ENCODE measurements at regions not wholly inside any gene's neighbourhood (a gene's known extent, or its start where the extent isn't known, plus 50 kb on each side); places are given as distances from the start of the nearest gene placed in this dataset.

DNA sequence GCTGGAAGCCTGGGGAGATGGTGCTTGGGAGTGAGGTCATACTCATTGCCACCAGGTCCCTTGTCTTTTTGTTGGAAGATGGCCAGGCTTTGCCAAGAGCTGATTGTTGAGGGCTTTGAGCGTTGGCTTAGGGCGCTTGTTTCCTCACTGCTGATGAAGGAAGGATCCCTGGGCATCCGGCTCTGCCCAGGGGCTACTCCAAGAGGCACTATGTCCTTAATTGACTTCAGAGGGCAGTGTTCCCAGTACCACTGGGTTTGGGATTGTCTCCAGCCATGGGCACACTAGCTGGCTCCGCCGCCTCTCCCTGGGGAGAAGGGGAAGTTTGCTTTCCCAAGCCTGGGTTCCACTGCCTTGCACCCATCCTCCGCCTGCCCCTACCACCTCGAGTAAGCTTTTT is 57.2 kb upstream of the RGMA start:
- H3K4me3 ChIP-seq (ENCODE audit: low read depth, low read length): no peak overlapping the region
- no peak for DNase-seq (ENCODE audit: low read depth)
- TF ChIP-seq, protein P1, sequence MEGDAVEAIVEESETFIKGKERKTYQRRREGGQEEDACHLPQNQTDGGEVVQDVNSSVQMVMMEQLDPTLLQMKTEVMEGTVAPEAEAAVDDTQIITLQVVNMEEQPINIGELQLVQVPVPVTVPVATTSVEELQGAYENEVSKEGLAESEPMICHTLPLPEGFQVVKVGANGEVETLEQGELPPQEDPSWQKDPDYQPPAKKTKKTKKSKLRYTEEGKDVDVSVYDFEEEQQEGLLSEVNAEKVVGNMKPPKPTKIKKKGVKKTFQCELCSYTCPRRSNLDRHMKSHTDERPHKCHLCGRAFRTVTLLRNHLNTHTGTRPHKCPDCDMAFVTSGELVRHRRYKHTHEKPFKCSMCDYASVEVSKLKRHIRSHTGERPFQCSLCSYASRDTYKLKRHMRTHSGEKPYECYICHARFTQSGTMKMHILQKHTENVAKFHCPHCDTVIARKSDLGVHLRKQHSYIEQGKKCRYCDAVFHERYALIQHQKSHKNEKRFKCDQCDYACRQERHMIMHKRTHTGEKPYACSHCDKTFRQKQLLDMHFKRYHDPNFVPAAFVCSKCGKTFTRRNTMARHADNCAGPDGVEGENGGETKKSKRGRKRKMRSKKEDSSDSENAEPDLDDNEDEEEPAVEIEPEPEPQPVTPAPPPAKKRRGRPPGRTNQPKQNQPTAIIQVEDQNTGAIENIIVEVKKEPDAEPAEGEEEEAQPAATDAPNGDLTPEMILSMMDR (conservative IDR thresholded peaks at IDR 0.05; ENCODE audit: low read depth, low read length): no peak

DNA sequence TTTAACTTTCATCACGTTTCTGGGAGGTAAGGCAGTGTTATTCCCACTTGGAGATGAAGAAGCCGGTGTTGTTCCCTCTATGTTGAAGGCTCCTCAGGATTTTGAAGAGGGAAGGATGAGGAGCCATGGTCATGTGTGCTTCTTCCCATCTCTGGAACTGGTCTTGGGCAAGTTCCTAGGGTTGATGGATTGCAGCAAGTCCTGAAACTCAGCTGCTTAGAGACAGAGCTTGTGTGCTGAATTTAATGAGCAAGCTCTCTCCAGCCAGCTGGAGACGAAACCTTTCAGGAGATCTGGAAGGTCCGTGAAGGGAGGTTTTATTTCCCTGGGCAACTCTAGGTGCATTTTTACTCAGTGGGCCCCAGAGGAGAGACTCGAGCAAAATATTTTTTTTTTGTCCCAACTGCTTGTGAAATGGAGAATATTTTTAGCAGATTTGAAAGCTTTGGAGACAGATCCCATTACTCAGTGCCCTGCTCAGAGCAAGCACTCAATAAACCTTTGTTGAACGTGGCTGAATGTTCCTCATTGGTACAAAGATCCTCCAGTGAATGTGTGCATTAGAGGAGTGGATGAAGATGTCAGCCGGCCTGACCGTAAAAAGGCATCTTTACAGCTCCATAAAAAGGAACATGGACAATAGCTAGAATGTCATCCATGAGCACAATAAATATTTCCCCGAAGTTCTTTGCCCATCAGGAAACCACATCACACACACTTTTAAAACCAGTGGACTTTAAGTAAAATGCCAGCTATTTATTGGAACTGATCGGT is 55.6 kb upstream of the RGMA start:
- TF ChIP-seq, protein P1 (conservative IDR thresholded peaks at IDR 0.05; ENCODE audit: low read depth, low read length): no peak
- H3K4me3 ChIP-seq (ENCODE audit: low read depth, low read length): no peak overlapping the region
- DNase-seq (ENCODE audit: low read depth): no peak

DNA sequence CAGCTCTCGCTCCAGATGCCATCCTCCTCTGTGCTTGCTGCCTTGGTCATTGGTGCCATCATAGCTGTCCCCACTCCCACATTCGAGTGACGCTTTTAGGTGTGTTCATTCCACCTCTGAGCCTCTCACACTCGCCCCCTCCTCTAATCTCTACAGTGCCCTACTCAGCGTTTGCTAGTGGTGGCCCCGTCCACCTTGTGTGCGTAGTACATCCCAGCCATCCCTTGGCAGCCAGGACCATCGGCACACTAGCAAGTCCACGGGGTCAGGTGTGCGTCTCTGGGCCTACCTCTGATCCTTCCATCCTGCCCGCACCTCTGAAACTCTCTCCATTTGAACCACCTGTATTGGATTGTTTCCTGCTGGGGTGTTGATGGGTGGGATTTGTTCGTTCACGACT is 54.2 kb upstream of the RGMA start:
- TF ChIP-seq, protein P1 (conservative IDR thresholded peaks at IDR 0.05; ENCODE audit: low read depth, low read length): no peak
- DNase-seq (ENCODE audit: low read depth): no peak
- no peak overlapping the region for H3K4me3 ChIP-seq (ENCODE audit: low read depth, low read length)

DNA sequence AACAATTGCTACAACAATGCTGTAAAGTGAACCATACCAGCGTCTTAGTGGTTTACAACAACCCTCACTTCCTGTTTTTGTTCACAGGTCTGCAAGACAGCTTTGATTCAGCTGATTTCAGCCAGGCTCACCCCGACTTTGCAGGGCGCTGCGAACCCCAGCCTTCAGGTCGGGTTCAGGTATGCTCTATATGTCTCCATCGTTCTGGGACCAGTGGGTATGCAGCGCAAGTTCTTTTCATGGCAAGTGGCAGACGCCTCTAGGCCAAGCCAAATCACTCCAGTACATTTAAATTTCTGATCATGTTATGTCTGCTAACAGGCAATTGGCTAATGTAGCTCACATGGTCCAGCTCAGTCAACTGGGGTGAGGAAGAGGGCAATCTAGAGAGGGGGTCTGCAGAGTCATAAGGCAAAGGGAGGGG is 52.4 kb upstream of the RGMA start:
- DNase-seq (ENCODE audit: low read depth): no peak
- no peak overlapping the region for H3K4me3 ChIP-seq (ENCODE audit: low read depth, low read length)
- TF ChIP-seq, protein P1 (conservative IDR thresholded peaks at IDR 0.05; ENCODE audit: low read depth, low read length): no peak

DNA sequence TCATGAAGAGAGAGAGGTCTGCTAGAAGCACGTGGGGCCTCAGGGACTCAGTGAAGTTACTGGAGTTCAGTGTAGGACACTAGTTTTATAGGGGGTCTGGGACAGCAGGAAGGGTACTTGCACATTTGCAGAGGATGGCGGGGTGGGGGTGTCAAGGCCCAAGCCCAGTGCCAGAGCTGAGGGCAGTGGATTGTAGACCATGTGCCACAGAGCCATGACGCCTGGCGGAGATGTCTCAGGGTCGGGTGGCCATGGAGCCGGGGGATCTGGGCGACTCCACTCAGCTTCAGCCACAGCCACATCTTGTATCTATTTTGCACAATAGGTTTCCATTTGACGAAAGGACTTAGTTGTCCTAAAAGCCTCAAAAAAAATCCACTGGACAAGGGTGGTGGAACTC is 50.4 kb upstream of the RGMA start:
- DNase-seq (ENCODE audit: low read depth): no peak
- H3K4me3 ChIP-seq (ENCODE audit: low read depth, low read length): no peak overlapping the region
- TF ChIP-seq, protein P1 (conservative IDR thresholded peaks at IDR 0.05; ENCODE audit: low read depth, low read length): no peak

DNA sequence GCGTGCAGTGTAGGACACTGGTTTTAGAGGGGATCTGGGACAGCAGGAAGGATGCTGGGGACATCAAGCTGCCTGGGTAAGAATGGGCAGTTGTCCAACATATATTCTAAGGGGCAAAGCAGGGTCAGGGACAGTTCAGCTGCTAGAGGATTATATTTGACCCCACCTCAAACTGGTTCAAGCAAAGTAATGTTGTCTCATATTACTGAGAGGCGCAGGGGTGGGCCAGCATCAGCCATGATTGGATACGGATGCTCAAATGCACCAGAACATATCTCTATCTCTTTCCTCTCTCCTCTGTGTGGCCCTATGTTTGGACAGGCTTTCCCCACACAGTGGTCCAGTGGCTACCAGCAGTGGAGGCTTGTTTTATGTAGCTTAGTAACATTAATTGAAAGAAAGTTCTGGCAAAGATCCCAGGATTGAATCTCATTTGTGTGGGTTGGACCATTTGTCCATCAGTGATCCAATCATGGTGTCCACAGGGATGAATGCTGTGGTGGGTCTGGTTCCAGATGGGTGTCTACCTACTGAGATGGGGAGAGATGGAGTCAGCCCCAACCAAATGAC is 49.8 kb upstream of the RGMA start:
- no peak for DNase-seq (ENCODE audit: low read depth)
- H3K4me3 ChIP-seq (ENCODE audit: low read depth, low read length): no peak overlapping the region
- TF ChIP-seq, protein P1 (conservative IDR thresholded peaks at IDR 0.05; ENCODE audit: low read depth, low read length): no peak

Measured in choroid plexus epithelial cell (primary cell).